Choroid plexus epithelial cell (primary cell): ENCODE measurements at regions not wholly inside any gene's neighbourhood (a gene's known extent, or its start where the extent isn't known, plus 50 kb on each side); places are given as distances from the start of the nearest gene placed in this dataset.
A peak's percentile ranks its signal among the peaks of the same experiment; 100 is the strongest.

Experiments used
- DNase-seq: peaks from one replicate; pipeline ENCODE4 v3.0.0-alpha.2; 2010; ENCODE audit warnings: low read depth
- H3K4me3 ChIP-seq: 2 replicates; pipeline ENCODE4 v1.5.1; 2011; ENCODE audit warnings: low read depth, mild to moderate bottlenecking, control low read depth, low read length, moderate library complexity
- TF ChIP-seq, protein P1 (sequence below): conservative IDR thresholded peaks from 2 replicates; pipeline ENCODE4 v1.5.1; 2011; ENCODE audit warnings: low read depth, mild to moderate bottlenecking, control low read depth, inconsistent platforms, low read length, moderate library complexity

GRCh38 chr19:31513841-31514240 lies 164.6 kb upstream of the TSHZ3 start:
- TF ChIP-seq, protein P1, sequence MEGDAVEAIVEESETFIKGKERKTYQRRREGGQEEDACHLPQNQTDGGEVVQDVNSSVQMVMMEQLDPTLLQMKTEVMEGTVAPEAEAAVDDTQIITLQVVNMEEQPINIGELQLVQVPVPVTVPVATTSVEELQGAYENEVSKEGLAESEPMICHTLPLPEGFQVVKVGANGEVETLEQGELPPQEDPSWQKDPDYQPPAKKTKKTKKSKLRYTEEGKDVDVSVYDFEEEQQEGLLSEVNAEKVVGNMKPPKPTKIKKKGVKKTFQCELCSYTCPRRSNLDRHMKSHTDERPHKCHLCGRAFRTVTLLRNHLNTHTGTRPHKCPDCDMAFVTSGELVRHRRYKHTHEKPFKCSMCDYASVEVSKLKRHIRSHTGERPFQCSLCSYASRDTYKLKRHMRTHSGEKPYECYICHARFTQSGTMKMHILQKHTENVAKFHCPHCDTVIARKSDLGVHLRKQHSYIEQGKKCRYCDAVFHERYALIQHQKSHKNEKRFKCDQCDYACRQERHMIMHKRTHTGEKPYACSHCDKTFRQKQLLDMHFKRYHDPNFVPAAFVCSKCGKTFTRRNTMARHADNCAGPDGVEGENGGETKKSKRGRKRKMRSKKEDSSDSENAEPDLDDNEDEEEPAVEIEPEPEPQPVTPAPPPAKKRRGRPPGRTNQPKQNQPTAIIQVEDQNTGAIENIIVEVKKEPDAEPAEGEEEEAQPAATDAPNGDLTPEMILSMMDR = no peak
- H3K4me3 ChIP-seq = no peak overlapping the region
- DNase-seq = no peak

- TF ChIP-seq, protein P1 = no peak
- peak; percentile 23 for DNase-seq
- no peak overlapping the region for H3K4me3 ChIP-seq
Observed at GRCh38 chr19:31515931-31516330, 166.7 kb upstream of the TSHZ3 start.

- DNase-seq = no peak
- TF ChIP-seq, protein P1 = no peak
- H3K4me3 ChIP-seq = no peak overlapping the region
Observed at GRCh38 chr19:31516756-31517155, 167.5 kb upstream of the TSHZ3 start.

DNA sequence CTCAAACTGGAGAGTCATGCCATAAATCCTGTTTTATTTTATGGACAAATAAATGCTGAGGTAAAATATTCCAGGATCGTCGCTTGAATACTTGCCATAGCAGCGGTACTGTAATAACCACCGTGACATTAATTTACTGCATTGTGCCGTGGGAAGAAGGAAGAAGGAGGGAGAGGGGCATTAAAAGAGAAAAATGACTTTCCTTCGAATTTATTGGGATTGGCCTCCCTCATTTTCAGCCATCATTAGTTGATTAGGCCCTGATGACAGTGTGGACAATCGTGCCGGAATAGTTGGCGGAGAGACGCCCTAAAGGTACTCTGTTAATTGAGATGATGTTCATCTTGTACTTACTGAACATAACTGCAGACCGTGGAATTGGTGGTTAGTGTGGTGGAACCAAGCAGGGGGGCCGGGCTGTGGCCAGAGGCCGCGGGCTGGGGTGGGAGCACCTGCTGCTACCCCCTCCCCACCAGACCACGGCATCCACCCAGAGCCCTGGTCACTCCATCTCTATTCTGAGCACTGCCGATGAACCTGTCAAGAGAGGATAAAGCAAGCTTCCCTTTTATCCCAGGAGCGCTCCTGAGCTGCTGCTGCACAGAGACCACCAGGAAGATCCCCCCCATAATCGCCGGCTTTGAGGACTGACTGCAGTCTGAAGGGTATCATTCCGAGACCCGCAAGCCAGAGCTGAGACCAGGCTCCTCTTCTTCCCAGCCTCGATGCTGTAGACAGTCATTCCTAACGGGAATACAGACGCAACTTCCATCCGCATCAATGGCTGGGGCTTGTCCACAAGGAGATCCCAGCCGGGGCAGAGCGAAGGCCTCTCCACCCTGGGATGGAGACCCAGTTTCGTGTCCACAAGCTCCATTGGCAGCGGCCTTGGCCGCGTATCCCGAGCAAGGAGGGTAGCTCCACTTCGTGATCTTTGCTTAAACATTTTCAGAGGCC lies 168.3 kb upstream of the TSHZ3 start:
- H3K4me3 ChIP-seq = no peak overlapping the region
- no peak for DNase-seq
- TF ChIP-seq, protein P1 = no peak

DNA sequence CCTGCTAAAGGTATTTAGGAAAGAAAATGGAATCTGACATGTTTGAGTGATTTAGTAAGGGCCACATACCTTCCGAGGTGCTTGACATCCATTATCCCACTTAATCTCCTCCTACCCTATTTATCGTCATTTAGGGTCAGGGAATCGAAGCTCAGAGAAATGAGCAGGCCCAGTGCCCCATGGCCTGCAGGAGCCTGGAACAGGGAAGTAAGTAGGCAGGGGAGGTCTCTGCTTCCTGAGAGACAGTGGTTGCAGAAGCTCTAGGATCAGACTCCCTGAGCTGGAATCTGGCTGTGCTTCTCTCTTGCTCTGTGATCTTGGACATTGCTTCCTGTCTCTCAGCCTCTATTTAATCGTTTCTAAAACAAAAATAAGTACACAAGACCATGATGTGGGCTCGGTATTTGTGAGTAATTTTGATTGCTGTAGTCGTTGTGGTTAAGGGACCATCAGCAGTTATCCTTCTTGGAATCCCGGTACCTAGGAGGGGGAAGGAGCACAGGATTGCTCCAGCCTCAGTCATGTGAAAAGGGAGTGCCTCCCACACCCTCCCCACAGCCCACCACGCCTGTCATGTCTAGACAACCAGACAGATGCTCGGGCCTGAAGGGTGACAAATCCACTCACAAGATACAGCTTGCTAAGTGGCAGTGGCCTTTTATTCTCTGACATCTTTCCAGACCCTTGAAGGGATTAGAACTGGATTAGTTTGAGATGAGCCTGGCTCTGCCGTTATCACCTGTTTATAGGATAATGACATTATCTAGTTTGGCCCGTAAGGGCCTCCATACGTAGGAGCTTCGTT lies 169.2 kb upstream of the TSHZ3 start:
- TF ChIP-seq, protein P1 = no peak
- H3K4me3 ChIP-seq = no peak overlapping the region
- DNase-seq = no peak

- TF ChIP-seq, protein P1 = no peak
- H3K4me3 ChIP-seq = no peak overlapping the region
- no peak for DNase-seq
Observed at GRCh38 chr19:31519256-31519655, 170.0 kb upstream of the TSHZ3 start.
